ENCODE measurements at regions not wholly inside any gene's neighbourhood (a gene's known extent, or its start where the extent isn't known, plus 50 kb on each side); places are given as distances from the start of the nearest gene placed in this dataset.
A peak's percentile ranks its signal among the peaks of the same experiment; 100 is the strongest.

DNA sequence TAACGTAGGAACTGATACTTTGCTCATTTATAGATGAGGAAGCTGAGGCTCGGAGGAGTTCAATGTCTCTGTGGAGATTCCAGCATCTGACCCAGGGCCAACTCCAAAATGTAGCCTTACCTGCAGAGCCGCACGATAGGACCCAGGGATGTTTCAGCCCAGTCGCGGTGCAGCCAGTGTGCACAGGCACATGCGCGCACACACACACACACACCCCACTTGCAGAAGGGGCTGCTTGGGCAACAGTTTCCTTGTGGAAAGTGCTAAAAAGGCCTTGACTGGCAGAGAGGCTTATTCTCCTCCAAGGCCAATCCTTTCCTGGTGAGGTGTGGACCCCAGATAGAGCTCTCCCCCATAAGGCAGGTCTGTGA, 101.7 kb downstream of the ZFP36L2 start:
- peaks cover 9% of the 10 kb centered on the region for H3K4me1 ChIP-seq (ENCODE audit: insufficient read depth)
- no peaks in the 10 kb centered on the region for H3K9me3 ChIP-seq (ENCODE audit: low read depth)
- H3K9me2 ChIP-seq (replicated peaks; ENCODE audit: insufficient read depth), result no peaks in the 10 kb centered on the region
- H3K4me3 ChIP-seq, result no peak overlapping the region
- H3K27ac ChIP-seq, result no peak overlapping the region
- H3K4me2 ChIP-seq, result no peak overlapping the region
- H2AFZ ChIP-seq, result no peak overlapping the region
- peak; percentile 2 for DNase-seq (ENCODE audit: low spot score)
- H3K79me2 ChIP-seq, result no peaks in the 10 kb centered on the region
- WGBS (ENCODE audit: low lambda C conversion rate, missing lambda C conversion rate), result 96% methylated on average over 8 of the region's 8 CpGs
- H4K20me1 ChIP-seq (ENCODE audit: insufficient read depth, poor library complexity, severe bottlenecking), result no peaks in the 10 kb centered on the region
- H3K36me3 ChIP-seq (replicated peaks; ENCODE audit: insufficient read depth, low read depth), result no peaks in the 10 kb centered on the region
- no peaks in the 10 kb centered on the region for H3K27me3 ChIP-seq
- TF ChIP-seq EZH2 (IDR thresholded peaks at IDR 0.05; ENCODE audit: borderline replicate concordance) (no peak), EZH2phosphoT487 (IDR thresholded peaks at IDR 0.05; ENCODE audit: low read depth, severe bottlenecking, unreplicated experiment) (no peak)

DNA sequence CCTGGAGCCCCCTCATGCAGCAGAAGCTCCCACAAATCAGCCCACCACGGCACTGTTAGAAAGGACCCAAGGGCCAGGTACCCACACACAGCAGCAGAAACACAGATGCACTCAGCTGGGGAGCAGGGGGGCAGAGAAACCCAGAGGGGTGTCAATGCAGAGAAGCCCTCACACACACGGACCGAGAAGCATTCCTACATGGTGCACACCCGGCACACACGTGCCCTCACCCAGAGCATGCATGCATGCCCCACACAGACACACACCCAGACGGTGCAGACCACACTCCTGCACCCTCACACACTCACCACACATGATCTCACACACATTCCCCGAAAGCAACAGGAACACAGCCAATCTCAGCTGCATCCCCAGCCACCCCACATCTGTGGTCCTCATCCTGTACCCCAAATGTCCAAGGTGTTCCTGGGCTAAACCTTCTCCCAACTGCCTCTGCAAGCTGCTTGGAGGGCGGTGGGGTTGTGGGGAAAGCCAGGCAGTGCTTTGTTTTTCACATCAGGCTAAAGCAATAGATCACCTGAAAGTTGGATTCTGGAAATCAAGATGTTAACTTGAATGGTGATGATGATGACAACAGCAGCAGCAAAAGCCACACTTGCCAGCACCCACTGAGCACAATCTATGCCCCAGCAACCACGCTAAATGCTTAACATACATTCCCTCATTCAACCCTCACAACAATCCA, 102.3 kb downstream of the ZFP36L2 start:
- WGBS (ENCODE audit: low lambda C conversion rate, missing lambda C conversion rate), result 81% methylated on average over 9 of the region's 9 CpGs

GRCh38 chr2:43123486-43123885, 102.9 kb downstream of the ZFP36L2 start:
- DNase-seq (ENCODE audit: low spot score), result no peak
- Histone ChIP-seq H3K27me3 (no peaks in the 10 kb centered on the region), H3K27ac (no peak overlapping the region), H4K20me1 (ENCODE audit: insufficient read depth, poor library complexity, severe bottlenecking) (no peaks in the 10 kb centered on the region), H3K4me3 (no peak overlapping the region), H3K79me2 (no peaks in the 10 kb centered on the region), H3K9me3 (ENCODE audit: low read depth) (no peaks in the 10 kb centered on the region), H3K36me3 (replicated peaks; ENCODE audit: insufficient read depth, low read depth) (no peaks in the 10 kb centered on the region), H3K4me2 (no peak overlapping the region), H3K9me2 (replicated peaks; ENCODE audit: insufficient read depth) (no peaks in the 10 kb centered on the region), H3K4me1 (ENCODE audit: insufficient read depth) (peaks cover 3% of the 10 kb centered on the region), H2AFZ (no peak overlapping the region)
- 79% methylated on average over 8 of the region's 8 CpGs for WGBS (ENCODE audit: low lambda C conversion rate, missing lambda C conversion rate)
- TF ChIP-seq EZH2 (IDR thresholded peaks at IDR 0.05; ENCODE audit: borderline replicate concordance) (no peak), EZH2phosphoT487 (IDR thresholded peaks at IDR 0.05; ENCODE audit: low read depth, severe bottlenecking, unreplicated experiment) (no peak)

More for the DNA sequence above, 102.3 kb downstream of the ZFP36L2 start:
- H3K27ac ChIP-seq, result no peak overlapping the region
- H3K4me1 ChIP-seq (ENCODE audit: insufficient read depth), result peaks cover 4% of the 10 kb centered on the region
- H3K79me2 ChIP-seq, result no peaks in the 10 kb centered on the region
- H3K36me3 ChIP-seq (replicated peaks; ENCODE audit: insufficient read depth, low read depth), result no peaks in the 10 kb centered on the region
- H2AFZ ChIP-seq, result no peak overlapping the region
- H4K20me1 ChIP-seq (ENCODE audit: insufficient read depth, poor library complexity, severe bottlenecking), result no peaks in the 10 kb centered on the region
- no peaks in the 10 kb centered on the region for H3K27me3 ChIP-seq
- no peak for TF ChIP-seq EZH2 (IDR thresholded peaks at IDR 0.05; ENCODE audit: borderline replicate concordance)
- no peak for TF ChIP-seq EZH2phosphoT487 (IDR thresholded peaks at IDR 0.05; ENCODE audit: low read depth, severe bottlenecking, unreplicated experiment)
- TF ChIP-seq, protein P1, sequence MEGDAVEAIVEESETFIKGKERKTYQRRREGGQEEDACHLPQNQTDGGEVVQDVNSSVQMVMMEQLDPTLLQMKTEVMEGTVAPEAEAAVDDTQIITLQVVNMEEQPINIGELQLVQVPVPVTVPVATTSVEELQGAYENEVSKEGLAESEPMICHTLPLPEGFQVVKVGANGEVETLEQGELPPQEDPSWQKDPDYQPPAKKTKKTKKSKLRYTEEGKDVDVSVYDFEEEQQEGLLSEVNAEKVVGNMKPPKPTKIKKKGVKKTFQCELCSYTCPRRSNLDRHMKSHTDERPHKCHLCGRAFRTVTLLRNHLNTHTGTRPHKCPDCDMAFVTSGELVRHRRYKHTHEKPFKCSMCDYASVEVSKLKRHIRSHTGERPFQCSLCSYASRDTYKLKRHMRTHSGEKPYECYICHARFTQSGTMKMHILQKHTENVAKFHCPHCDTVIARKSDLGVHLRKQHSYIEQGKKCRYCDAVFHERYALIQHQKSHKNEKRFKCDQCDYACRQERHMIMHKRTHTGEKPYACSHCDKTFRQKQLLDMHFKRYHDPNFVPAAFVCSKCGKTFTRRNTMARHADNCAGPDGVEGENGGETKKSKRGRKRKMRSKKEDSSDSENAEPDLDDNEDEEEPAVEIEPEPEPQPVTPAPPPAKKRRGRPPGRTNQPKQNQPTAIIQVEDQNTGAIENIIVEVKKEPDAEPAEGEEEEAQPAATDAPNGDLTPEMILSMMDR (IDR thresholded peaks at IDR 0.05; ENCODE audit: poor library complexity), result no peak
- no peaks in the 10 kb centered on the region for H3K9me3 ChIP-seq (ENCODE audit: low read depth)
- H3K4me3 ChIP-seq, result no peak overlapping the region
- DNase-seq (ENCODE audit: low spot score), result no peak
- no peaks in the 10 kb centered on the region for H3K9me2 ChIP-seq (replicated peaks; ENCODE audit: insufficient read depth)
- H3K4me2 ChIP-seq, result no peak overlapping the region

DNA sequence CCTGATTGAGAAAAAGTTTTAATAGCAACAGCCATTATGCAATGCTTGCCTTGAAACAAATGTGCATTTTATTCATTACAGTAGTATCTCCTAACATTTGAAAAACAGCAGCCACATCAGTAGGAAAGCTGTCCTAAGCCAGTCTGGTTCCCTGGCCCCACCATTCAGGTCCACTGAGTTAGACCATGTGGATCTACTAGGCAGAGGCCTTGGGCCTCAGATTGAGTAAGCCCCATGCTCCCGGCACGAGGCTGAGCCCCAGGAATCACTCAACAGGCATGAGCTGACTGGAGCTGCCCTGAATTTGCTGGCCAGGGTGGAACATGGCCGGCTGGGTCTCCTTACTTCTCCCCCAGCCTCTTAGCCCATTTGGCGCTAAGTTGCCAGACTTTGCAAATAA, 103.4 kb downstream of the ZFP36L2 start:
- WGBS (ENCODE audit: low lambda C conversion rate, missing lambda C conversion rate), result 74% methylated on average over 4 of the region's 4 CpGs
- Histone ChIP-seq H3K9me3 (ENCODE audit: low read depth) (no peaks in the 10 kb centered on the region), H3K36me3 (replicated peaks; ENCODE audit: insufficient read depth, low read depth) (no peaks in the 10 kb centered on the region), H3K79me2 (no peaks in the 10 kb centered on the region), H3K27ac (no peak overlapping the region), H3K9me2 (replicated peaks; ENCODE audit: insufficient read depth) (no peaks in the 10 kb centered on the region), H3K4me2 (no peak overlapping the region), H2AFZ (no peak overlapping the region), H3K4me1 (ENCODE audit: insufficient read depth) (peaks cover 3% of the 10 kb centered on the region), H4K20me1 (ENCODE audit: insufficient read depth, poor library complexity, severe bottlenecking) (no peaks in the 10 kb centered on the region), H3K4me3 (no peak overlapping the region), H3K27me3 (no peaks in the 10 kb centered on the region)
- DNase-seq (ENCODE audit: low spot score), result no peak
- TF ChIP-seq, protein P1 (IDR thresholded peaks at IDR 0.05; ENCODE audit: poor library complexity), result no peak
- TF ChIP-seq EZH2phosphoT487 (IDR thresholded peaks at IDR 0.05; ENCODE audit: low read depth, severe bottlenecking, unreplicated experiment) (no peak), EZH2 (IDR thresholded peaks at IDR 0.05; ENCODE audit: borderline replicate concordance) (no peak)
